ENCODE measurements at regions not wholly inside any gene's neighbourhood (a gene's known extent, or its start where the extent isn't known, plus 50 kb on each side); places are given as distances from the start of the nearest gene placed in this dataset.
"Not testable (repeated sequence)": the region's sequence is repeated elsewhere in the genome, so short reads cannot be mapped to it uniquely, and the experiment has no call there.

- H3K9me2 ChIP-seq (ENCODE audit: low read depth, low read length), result no peaks in the 10 kb centered on the region
- H2AFZ ChIP-seq (ENCODE audit: low read length), result no peak overlapping the region
- no peaks in the 10 kb centered on the region for H3K79me2 ChIP-seq (ENCODE audit: insufficient read depth, low read length)
- no peak overlapping the region for H3K4me3 ChIP-seq (ENCODE audit: low read depth, low read length, poor library complexity, severe bottlenecking)
- H3K9me3 ChIP-seq (ENCODE audit: low read length), result no peaks in the 10 kb centered on the region
- H3K36me3 ChIP-seq (ENCODE audit: insufficient read depth, low read length), result no peaks in the 10 kb centered on the region
- H3K4me1 ChIP-seq (ENCODE audit: insufficient read depth, low read length, severe bottlenecking), result no peaks in the 10 kb centered on the region
- H3K27me3 ChIP-seq (ENCODE audit: insufficient read depth, low read length), result no peaks in the 10 kb centered on the region
- H3K9ac ChIP-seq (ENCODE audit: low read length), result no peak overlapping the region
- no peak overlapping the region for H3K27ac ChIP-seq (ENCODE audit: low read depth, low read length, poor library complexity, severe bottlenecking)
- no peaks in the 10 kb centered on the region for H3F3A ChIP-seq (ENCODE audit: insufficient read depth, low read length)
- TF ChIP-seq EZH2 (IDR thresholded peaks at IDR 0.05; ENCODE audit: borderline replicate concordance, low read length), result no peak
- TF ChIP-seq CTCF (IDR thresholded peaks at IDR 0.05; ENCODE audit: low read length), result no peak
- no peaks in the 10 kb centered on the region for H4K20me1 ChIP-seq (ENCODE audit: insufficient read depth, low read length)
- H3K4me2 ChIP-seq (ENCODE audit: low read length), result no peak overlapping the region
These were observed 281.8 kb upstream of the PLD5 start for GRCh38 chr1:242806324-242806723.

GRCh38 chr1:242805360-242805759, 280.9 kb upstream of the PLD5 start:
- not testable (repeated sequence) for H3K27me3 ChIP-seq (ENCODE audit: insufficient read depth, low read length); H3K9me2 ChIP-seq (ENCODE audit: low read depth, low read length); H3K4me3 ChIP-seq (ENCODE audit: low read depth, low read length, poor library complexity, severe bottlenecking); H3F3A ChIP-seq (ENCODE audit: insufficient read depth, low read length); H3K4me1 ChIP-seq (ENCODE audit: insufficient read depth, low read length, severe bottlenecking); H3K4me2 ChIP-seq (ENCODE audit: low read length); H3K9me3 ChIP-seq (ENCODE audit: low read length); H2AFZ ChIP-seq (ENCODE audit: low read length); H3K27ac ChIP-seq (ENCODE audit: low read depth, low read length, poor library complexity, severe bottlenecking); H4K20me1 ChIP-seq (ENCODE audit: insufficient read depth, low read length); H3K9ac ChIP-seq (ENCODE audit: low read length); H3K36me3 ChIP-seq (ENCODE audit: insufficient read depth, low read length); H3K79me2 ChIP-seq (ENCODE audit: insufficient read depth, low read length)

- TF ChIP-seq EZH2 (IDR thresholded peaks at IDR 0.05; ENCODE audit: borderline replicate concordance, low read length) (no peak), CTCF (IDR thresholded peaks at IDR 0.05; ENCODE audit: low read length) (no peak)
- no peak overlapping the region for H3K4me2 ChIP-seq (ENCODE audit: low read length)
These were observed 278.5 kb upstream of the PLD5 start for GRCh38 chr1:242802973-242803372.

GRCh38 chr1:242800521-242800920, 276.0 kb upstream of the PLD5 start:
- H3K9me2 ChIP-seq (ENCODE audit: low read depth, low read length), result no peaks in the 10 kb centered on the region
- TF ChIP-seq EZH2 (IDR thresholded peaks at IDR 0.05; ENCODE audit: borderline replicate concordance, low read length) (no peak), CTCF (IDR thresholded peaks at IDR 0.05; ENCODE audit: low read length) (no peak)
- no peaks in the 10 kb centered on the region for H3K27me3 ChIP-seq (ENCODE audit: insufficient read depth, low read length)
- no peaks in the 10 kb centered on the region for H3K79me2 ChIP-seq (ENCODE audit: insufficient read depth, low read length)
- H4K20me1 ChIP-seq (ENCODE audit: insufficient read depth, low read length), result no peaks in the 10 kb centered on the region
- no peak overlapping the region for H3K9ac ChIP-seq (ENCODE audit: low read length)
- no peaks in the 10 kb centered on the region for H3K36me3 ChIP-seq (ENCODE audit: insufficient read depth, low read length)
- no peak overlapping the region for H3K4me3 ChIP-seq (ENCODE audit: low read depth, low read length, poor library complexity, severe bottlenecking)
- no peak overlapping the region for H3K4me2 ChIP-seq (ENCODE audit: low read length)
- no peaks in the 10 kb centered on the region for H3K4me1 ChIP-seq (ENCODE audit: insufficient read depth, low read length, severe bottlenecking)
- H3K9me3 ChIP-seq (ENCODE audit: low read length), result no peaks in the 10 kb centered on the region
- H2AFZ ChIP-seq (ENCODE audit: low read length), result no peak overlapping the region
- H3F3A ChIP-seq (ENCODE audit: insufficient read depth, low read length), result no peaks in the 10 kb centered on the region
- no peak overlapping the region for H3K27ac ChIP-seq (ENCODE audit: low read depth, low read length, poor library complexity, severe bottlenecking)

More at GRCh38 chr1:242802973-242803372, 278.5 kb upstream of the PLD5 start:
- H3K79me2 ChIP-seq (ENCODE audit: insufficient read depth, low read length), result no peaks in the 10 kb centered on the region
- no peaks in the 10 kb centered on the region for H3K9me3 ChIP-seq (ENCODE audit: low read length)
- H3K9ac ChIP-seq (ENCODE audit: low read length), result no peak overlapping the region
- H3K27ac ChIP-seq (ENCODE audit: low read depth, low read length, poor library complexity, severe bottlenecking), result no peak overlapping the region
- no peak overlapping the region for H3K4me3 ChIP-seq (ENCODE audit: low read depth, low read length, poor library complexity, severe bottlenecking)
- H3F3A ChIP-seq (ENCODE audit: insufficient read depth, low read length), result no peaks in the 10 kb centered on the region
- H3K36me3 ChIP-seq (ENCODE audit: insufficient read depth, low read length), result no peaks in the 10 kb centered on the region
- H2AFZ ChIP-seq (ENCODE audit: low read length), result no peak overlapping the region
- H3K4me1 ChIP-seq (ENCODE audit: insufficient read depth, low read length, severe bottlenecking), result no peaks in the 10 kb centered on the region
- H3K27me3 ChIP-seq (ENCODE audit: insufficient read depth, low read length), result no peaks in the 10 kb centered on the region
- no peaks in the 10 kb centered on the region for H4K20me1 ChIP-seq (ENCODE audit: insufficient read depth, low read length)
- no peaks in the 10 kb centered on the region for H3K9me2 ChIP-seq (ENCODE audit: low read depth, low read length)
